ENCODE measurements at regions not wholly inside any gene's neighbourhood (a gene's known extent, or its start where the extent isn't known, plus 50 kb on each side); places are given as distances from the start of the nearest gene placed in this dataset.

DNA sequence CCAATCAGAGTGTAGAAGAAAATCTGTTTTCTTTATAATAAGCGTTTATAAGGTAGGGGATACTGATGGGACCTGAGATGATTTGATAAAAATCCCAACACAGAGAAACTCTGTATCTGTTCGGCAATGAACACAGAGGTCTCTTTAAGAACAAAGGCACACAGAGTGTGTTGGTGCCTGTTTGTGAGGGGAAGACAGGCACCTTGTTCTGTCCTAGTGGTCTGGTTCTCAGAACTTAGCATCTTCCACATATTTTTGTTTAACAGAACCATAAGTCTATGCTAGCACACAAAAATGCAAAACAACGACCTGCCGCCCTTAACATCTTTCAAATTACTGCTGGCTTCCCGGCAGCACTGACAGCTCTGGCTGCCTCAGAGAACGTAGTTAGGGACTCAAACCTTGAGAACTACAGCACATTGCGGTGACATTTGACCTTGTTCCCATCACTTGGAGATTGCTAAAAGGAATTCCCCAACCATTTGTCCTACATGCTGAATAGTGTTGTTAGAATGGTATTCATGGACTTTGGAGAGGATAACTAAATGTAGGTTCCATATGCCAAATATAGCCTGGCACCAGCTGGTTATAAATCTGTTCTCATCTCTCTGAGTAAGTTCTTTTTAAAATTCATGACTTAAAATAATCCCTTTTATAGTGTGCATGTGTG, 871.7 kb upstream of the TYRP1 start:
- H3K4me1 ChIP-seq (ENCODE audit: control insufficient read depth in 1 of 2, extremely low read depth in 1 of 2, insufficient read depth in 2 of 2, low read length in 2 of 2) = no peaks in the 10 kb centered on the region
- no peaks in the 10 kb centered on the region for H3K9me3 ChIP-seq
- WGBS (ENCODE audit: insufficient coverage) = 76% methylated on average over 3 of the region's 7 CpGs
- Mint-ChIP-seq H3K36me3 (no peaks in the 10 kb centered on the region), H3K27me3 (no peaks in the 10 kb centered on the region), H3K4me1 (no peaks in the 10 kb centered on the region), H3K27ac (no peak overlapping the region), H3K9me3 (peaks cover 7 to 23% (median 9%) of the 10 kb centered on the region in 3 donors), H3K4me3 (no peak overlapping the region)
- no peaks in the 10 kb centered on the region for H3K27me3 ChIP-seq (replicated peaks in 1 of 2; ENCODE audit: control insufficient read depth in 2 of 2, extremely low read depth in 1 of 2, insufficient read depth in 2 of 2, low read length in 1 of 2)
- H3K4me3 ChIP-seq (ENCODE audit: control insufficient read depth in 1 of 2, extremely low read depth in 1 of 2, low read length in 1 of 2) = no peak overlapping the region
- no peak overlapping the region for H3K27ac ChIP-seq (ENCODE audit: low read length)
- ChIA-PET POLR2A (no interaction called here), CTCF (no interaction called here)
- ATAC-seq (replicated peaks in 1 of 4) = no peak
- no peak for DNase-seq
- H3K36me3 ChIP-seq (ENCODE audit: control insufficient read depth in 2 of 2, extremely low read depth in 1 of 2, insufficient read depth in 1 of 2, low read length in 1 of 2) = no peaks in the 10 kb centered on the region

- no CpG with 5 or more reads among the region's 3 CpGs for WGBS (ENCODE audit: insufficient coverage)
- no peaks in the 10 kb centered on the region for H3K27me3 ChIP-seq (replicated peaks in 1 of 2; ENCODE audit: control insufficient read depth in 2 of 2, extremely low read depth in 1 of 2, insufficient read depth in 2 of 2, low read length in 1 of 2)
- no peaks in the 10 kb centered on the region for H3K4me1 Mint-ChIP-seq
- H3K4me1 ChIP-seq (ENCODE audit: control insufficient read depth in 1 of 2, extremely low read depth in 1 of 2, insufficient read depth in 2 of 2, low read length in 2 of 2) = no peaks in the 10 kb centered on the region
- no peaks in the 10 kb centered on the region for H3K27me3 Mint-ChIP-seq
- no peaks in the 10 kb centered on the region for H3K36me3 ChIP-seq (ENCODE audit: control insufficient read depth in 2 of 2, extremely low read depth in 1 of 2, insufficient read depth in 1 of 2, low read length in 1 of 2)
- H3K4me3 Mint-ChIP-seq = no peak overlapping the region
- ChIA-PET CTCF (no interaction called here), POLR2A (no interaction called here)
- H3K27ac Mint-ChIP-seq = no peak overlapping the region
- ATAC-seq (replicated peaks in 1 of 4) = no peak
- peaks cover 11 to 25% (median 17%) of the 10 kb centered on the region in 3 donors for H3K9me3 Mint-ChIP-seq
- no peaks in the 10 kb centered on the region for H3K9me3 ChIP-seq
- no peak overlapping the region for H3K27ac ChIP-seq (ENCODE audit: low read length)
- no peaks in the 10 kb centered on the region for H3K36me3 Mint-ChIP-seq
- no peak for DNase-seq
- H3K4me3 ChIP-seq (ENCODE audit: control insufficient read depth in 1 of 2, extremely low read depth in 1 of 2, low read length in 1 of 2) = no peak overlapping the region
Measured at GRCh38 chr9:11828201-11828600, 865.0 kb upstream of the TYRP1 start.

- Mint-ChIP-seq H3K36me3 (no peaks in the 10 kb centered on the region), H3K27ac (no peak overlapping the region), H3K27me3 (no peaks in the 10 kb centered on the region), H3K4me3 (no peak overlapping the region), H3K9me3 (peaks cover 9 to 28% (median 27%) of the 10 kb centered on the region in 3 donors), H3K4me1 (no peaks in the 10 kb centered on the region)
- Histone ChIP-seq H3K27ac (ENCODE audit: low read length) (no peak overlapping the region), H3K4me3 (ENCODE audit: control insufficient read depth in 1 of 2, extremely low read depth in 1 of 2, low read length in 1 of 2) (no peak overlapping the region), H3K4me1 (ENCODE audit: control insufficient read depth in 1 of 2, extremely low read depth in 1 of 2, insufficient read depth in 2 of 2, low read length in 2 of 2) (no peaks in the 10 kb centered on the region), H3K36me3 (ENCODE audit: control insufficient read depth in 2 of 2, extremely low read depth in 1 of 2, insufficient read depth in 1 of 2, low read length in 1 of 2) (no peaks in the 10 kb centered on the region), H3K27me3 (replicated peaks in 1 of 2; ENCODE audit: control insufficient read depth in 2 of 2, extremely low read depth in 1 of 2, insufficient read depth in 2 of 2, low read length in 1 of 2) (no peaks in the 10 kb centered on the region), H3K9me3 (peaks cover 2% of the 10 kb centered on the region)
- DNase-seq = no peak
- ChIA-PET CTCF (no interaction called here), POLR2A (no interaction called here)
- no CpG with 5 or more reads among the region's 2 CpGs for WGBS (ENCODE audit: insufficient coverage)
- ATAC-seq (replicated peaks in 1 of 4) = no peak
Measured at GRCh38 chr9:11833056-11833455, 860.1 kb upstream of the TYRP1 start.

- H3K36me3 ChIP-seq (ENCODE audit: control insufficient read depth in 2 of 2, extremely low read depth in 1 of 2, insufficient read depth in 1 of 2, low read length in 1 of 2) = no peaks in the 10 kb centered on the region
- no peaks in the 10 kb centered on the region for H3K27me3 Mint-ChIP-seq
Measured at GRCh38 chr9:11868795-11869194, 824.4 kb upstream of the TYRP1 start.

GRCh38 chr9:11871852-11872251, 821.3 kb upstream of the TYRP1 start:
- no CpG with 5 or more reads among the region's 5 CpGs for WGBS (ENCODE audit: insufficient coverage)
- peaks cover 4 to 36% (median 15%) of the 10 kb centered on the region in 3 donors for H3K9me3 Mint-ChIP-seq
- DNase-seq (no peak), ATAC-seq (replicated peaks in 1 of 4) (no peak)
- Histone ChIP-seq H3K27me3 (replicated peaks in 1 of 2; ENCODE audit: control insufficient read depth in 2 of 2, extremely low read depth in 1 of 2, insufficient read depth in 2 of 2, low read length in 1 of 2) (no peaks in the 10 kb centered on the region), H3K27ac (ENCODE audit: low read length) (no peak overlapping the region), H3K9me3 (no peaks in the 10 kb centered on the region), H3K4me1 (ENCODE audit: control insufficient read depth in 1 of 2, extremely low read depth in 1 of 2, insufficient read depth in 2 of 2, low read length in 2 of 2) (no peaks in the 10 kb centered on the region), H3K4me3 (ENCODE audit: control insufficient read depth in 1 of 2, extremely low read depth in 1 of 2, low read length in 1 of 2) (no peak overlapping the region), H3K36me3 (ENCODE audit: control insufficient read depth in 2 of 2, extremely low read depth in 1 of 2, insufficient read depth in 1 of 2, low read length in 1 of 2) (no peaks in the 10 kb centered on the region)
- no peaks in the 10 kb centered on the region for H3K27me3 Mint-ChIP-seq
- H3K4me3 Mint-ChIP-seq = no peak overlapping the region
- no peak overlapping the region for H3K27ac Mint-ChIP-seq
- CTCF ChIA-PET = no interaction called here
- POLR2A ChIA-PET = no interaction called here
- H3K36me3 Mint-ChIP-seq = no peaks in the 10 kb centered on the region
- no peaks in the 10 kb centered on the region for H3K4me1 Mint-ChIP-seq

More at GRCh38 chr9:11868795-11869194, 824.4 kb upstream of the TYRP1 start:
- no peaks in the 10 kb centered on the region for H3K27me3 ChIP-seq (replicated peaks in 1 of 2; ENCODE audit: control insufficient read depth in 2 of 2, extremely low read depth in 1 of 2, insufficient read depth in 2 of 2, low read length in 1 of 2)
- DNase-seq (no peak), ATAC-seq (replicated peaks in 1 of 4) (no peak)
- no CpG with 5 or more reads among the region's 1 CpG for WGBS (ENCODE audit: insufficient coverage)
- no peak overlapping the region for H3K4me3 ChIP-seq (ENCODE audit: control insufficient read depth in 1 of 2, extremely low read depth in 1 of 2, low read length in 1 of 2)
- Mint-ChIP-seq H3K4me3 (no peak overlapping the region), H3K27ac (no peak overlapping the region), H3K4me1 (no peaks in the 10 kb centered on the region), H3K36me3 (no peaks in the 10 kb centered on the region), H3K9me3 (peaks cover 6 to 29% (median 11%) of the 10 kb centered on the region in 3 donors)
- no peak overlapping the region for H3K27ac ChIP-seq (ENCODE audit: low read length)
- ChIA-PET POLR2A (no interaction called here), CTCF (no interaction called here)
- H3K9me3 ChIP-seq = no peaks in the 10 kb centered on the region
- H3K4me1 ChIP-seq (ENCODE audit: control insufficient read depth in 1 of 2, extremely low read depth in 1 of 2, insufficient read depth in 2 of 2, low read length in 2 of 2) = no peaks in the 10 kb centered on the region

DNA sequence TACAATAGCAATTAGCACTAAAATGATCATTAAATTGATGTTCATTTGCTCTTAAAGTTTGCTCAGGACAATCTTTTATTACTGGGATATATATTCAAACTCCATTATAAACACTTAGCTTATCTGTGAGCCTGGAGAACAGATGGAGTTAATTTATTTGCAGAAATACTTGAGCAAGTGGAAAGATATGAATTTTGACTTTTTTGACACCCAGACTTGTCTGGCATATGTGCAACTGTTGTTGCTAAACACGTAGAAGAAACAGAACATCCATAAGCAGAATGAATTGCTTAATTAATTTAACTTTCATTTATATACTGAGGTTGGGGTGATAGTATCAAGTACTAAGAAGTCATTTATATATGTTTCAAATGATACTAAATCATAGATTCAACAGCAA, 820.7 kb upstream of the TYRP1 start:
- H3K4me3 Mint-ChIP-seq = no peak overlapping the region
- no peak overlapping the region for H3K27ac Mint-ChIP-seq
- ATAC-seq (replicated peaks in 1 of 4) = no peak
- peaks cover 4 to 35% (median 13%) of the 10 kb centered on the region in 3 donors for H3K9me3 Mint-ChIP-seq
- no peaks in the 10 kb centered on the region for H3K36me3 Mint-ChIP-seq
- Histone ChIP-seq H3K9me3 (no peaks in the 10 kb centered on the region), H3K4me1 (ENCODE audit: control insufficient read depth in 1 of 2, extremely low read depth in 1 of 2, insufficient read depth in 2 of 2, low read length in 2 of 2) (no peaks in the 10 kb centered on the region), H3K27ac (ENCODE audit: low read length) (no peak overlapping the region), H3K27me3 (replicated peaks in 1 of 2; ENCODE audit: control insufficient read depth in 2 of 2, extremely low read depth in 1 of 2, insufficient read depth in 2 of 2, low read length in 1 of 2) (no peaks in the 10 kb centered on the region), H3K4me3 (ENCODE audit: control insufficient read depth in 1 of 2, extremely low read depth in 1 of 2, low read length in 1 of 2) (no peak overlapping the region), H3K36me3 (ENCODE audit: control insufficient read depth in 2 of 2, extremely low read depth in 1 of 2, insufficient read depth in 1 of 2, low read length in 1 of 2) (no peaks in the 10 kb centered on the region)
- POLR2A ChIA-PET = no interaction called here
- no peaks in the 10 kb centered on the region for H3K4me1 Mint-ChIP-seq
- no CpG with 5 or more reads among the region's 1 CpG for WGBS (ENCODE audit: insufficient coverage)
- H3K27me3 Mint-ChIP-seq = no peaks in the 10 kb centered on the region
- CTCF ChIA-PET = no interaction called here
- no peak for DNase-seq

- Mint-ChIP-seq H3K9me3 (peaks cover 0 to 27% (median 10%) of the 10 kb centered on the region in 3 donors), H3K27ac (no peak overlapping the region), H3K36me3 (no peaks in the 10 kb centered on the region), H3K27me3 (no peaks in the 10 kb centered on the region), H3K4me3 (no peak overlapping the region), H3K4me1 (no peaks in the 10 kb centered on the region)
- Histone ChIP-seq H3K27me3 (replicated peaks in 1 of 2; ENCODE audit: control insufficient read depth in 2 of 2, extremely low read depth in 1 of 2, insufficient read depth in 2 of 2, low read length in 1 of 2) (no peaks in the 10 kb centered on the region), H3K9me3 (no peaks in the 10 kb centered on the region), H3K4me1 (ENCODE audit: control insufficient read depth in 1 of 2, extremely low read depth in 1 of 2, insufficient read depth in 2 of 2, low read length in 2 of 2) (no peaks in the 10 kb centered on the region), H3K36me3 (ENCODE audit: control insufficient read depth in 2 of 2, extremely low read depth in 1 of 2, insufficient read depth in 1 of 2, low read length in 1 of 2) (no peaks in the 10 kb centered on the region), H3K4me3 (ENCODE audit: control insufficient read depth in 1 of 2, extremely low read depth in 1 of 2, low read length in 1 of 2) (no peak overlapping the region), H3K27ac (ENCODE audit: low read length) (no peak overlapping the region)
- WGBS (ENCODE audit: insufficient coverage) = no CpG with 5 or more reads among the region's 2 CpGs
- ATAC-seq (replicated peaks in 1 of 4) = no peak
- CTCF ChIA-PET = no interaction called here
- POLR2A ChIA-PET = no interaction called here
- DNase-seq = no peak
Measured at GRCh38 chr9:11874414-11874813, 818.8 kb upstream of the TYRP1 start.

Data from T-cell (primary cell).